NCI-H146 treated with DMSO at 0.1 percent for 48 hours (cell line): ENCODE measurements at regions not wholly inside any gene's neighbourhood (a gene's known extent, or its start where the extent isn't known, plus 50 kb on each side); places are given as distances from the start of the nearest gene placed in this dataset.
A peak's percentile ranks its signal among the peaks of the same experiment; 100 is the strongest.

Source experiments
- DNase-seq: peaks from one replicate; lab custom pipeline; 2025; ENCODE audit not compliant: unreplicated experiment; lab: John Stamatoyannopoulos, UW

DNA sequence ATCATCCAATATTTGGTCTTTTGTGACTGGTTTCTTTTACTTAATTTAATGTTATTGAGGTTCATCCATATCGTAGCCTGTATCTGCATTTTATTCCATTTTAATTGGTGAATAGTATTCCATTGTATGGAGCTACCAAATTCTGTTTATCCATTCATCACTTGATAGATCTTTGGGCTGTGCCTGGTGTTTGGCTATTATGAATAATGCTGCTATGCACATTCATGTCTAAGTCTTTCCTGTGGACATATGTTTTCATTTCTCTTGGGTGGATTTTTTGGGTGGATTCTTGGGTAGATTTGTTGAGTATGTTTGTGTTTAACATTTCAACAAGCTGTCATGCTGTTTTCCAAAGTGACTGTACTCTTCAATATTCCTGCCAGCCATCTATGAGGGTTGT, 52.5 kb upstream of the NEDD4L start:
- no peak for DNase-seq

- no peak for DNase-seq
Observed at GRCh38 chr18:57989536-57989935, 54.5 kb upstream of the NEDD4L start.

GRCh38 chr18:57984490-57985115, 59.4 kb upstream of the NEDD4L start:
- DNase-seq, result peak; percentile 90

DNA sequence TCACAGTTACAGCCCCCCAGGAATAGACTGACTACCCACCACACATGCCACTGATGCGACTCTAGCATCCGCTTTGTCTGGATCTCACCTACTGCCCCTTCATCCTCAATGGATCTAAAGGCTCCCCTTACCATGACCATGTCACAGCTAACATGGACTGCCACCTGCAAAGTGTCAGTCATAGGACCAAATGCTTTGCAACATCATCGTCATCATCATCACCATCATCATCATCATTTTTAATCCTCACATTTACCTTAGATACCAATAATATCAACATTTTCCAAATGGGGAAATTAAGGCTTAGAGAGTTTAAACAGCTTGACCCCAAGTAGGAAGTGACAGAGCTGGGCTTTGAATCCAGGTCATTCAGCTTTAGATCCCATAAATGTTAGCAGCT, 60.1 kb upstream of the NEDD4L start:
- no peak for DNase-seq

DNA sequence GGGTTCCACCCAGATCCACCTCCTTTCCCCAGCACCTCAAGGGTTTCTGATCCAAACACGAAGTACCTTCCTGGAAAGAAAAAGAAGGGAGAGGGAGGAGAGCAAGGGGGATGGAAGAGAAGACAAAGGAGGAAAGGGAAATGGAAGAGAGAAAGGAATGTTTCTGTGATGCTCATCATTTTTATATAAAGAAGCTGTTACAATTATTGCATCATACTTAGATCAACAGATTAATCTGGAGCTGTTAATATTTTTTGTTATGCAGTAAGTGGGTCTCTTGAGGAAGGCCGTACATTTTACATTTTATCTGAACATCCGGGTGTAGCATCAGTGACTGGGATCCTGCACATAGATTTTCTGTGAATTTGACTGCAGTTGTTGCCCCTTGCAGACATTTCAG, 60.6 kb upstream of the NEDD4L start:
- DNase-seq, result no peak

DNA sequence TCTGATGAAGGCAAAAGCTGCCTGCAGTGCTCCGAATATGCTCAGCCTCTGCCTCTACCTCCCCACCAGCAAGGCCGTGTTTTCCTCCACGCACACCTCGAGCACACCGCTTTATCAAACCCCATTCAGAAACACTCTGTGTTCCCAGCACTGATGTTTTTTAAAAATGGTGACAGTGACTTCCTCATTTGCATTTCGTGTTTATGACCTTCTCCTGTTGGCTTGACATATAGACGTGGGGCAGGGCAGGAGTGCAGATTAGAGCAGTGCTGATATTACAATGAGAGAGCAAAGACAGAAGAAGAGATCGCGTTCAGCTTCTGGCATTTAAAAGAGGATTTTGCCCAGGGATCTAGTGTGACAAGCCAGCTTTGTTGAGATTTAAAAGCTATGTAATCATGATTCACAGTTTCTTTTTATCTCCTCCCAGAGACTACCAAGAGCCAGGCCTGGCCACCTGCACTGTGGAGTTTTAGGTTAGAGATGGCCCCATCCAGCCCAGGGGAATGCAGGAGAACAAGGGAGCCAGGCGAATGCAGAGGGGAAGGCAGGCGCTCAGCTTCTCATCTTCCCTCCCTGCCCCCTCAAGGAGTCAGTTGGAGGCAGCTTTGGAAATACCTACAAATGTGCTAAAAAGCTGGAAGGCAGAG, 61.5 kb upstream of the NEDD4L start:
- DNase-seq, result no peak

- DNase-seq, result no peak
Observed at GRCh38 chr18:57981308-57982028, 62.6 kb upstream of the NEDD4L start.

DNA sequence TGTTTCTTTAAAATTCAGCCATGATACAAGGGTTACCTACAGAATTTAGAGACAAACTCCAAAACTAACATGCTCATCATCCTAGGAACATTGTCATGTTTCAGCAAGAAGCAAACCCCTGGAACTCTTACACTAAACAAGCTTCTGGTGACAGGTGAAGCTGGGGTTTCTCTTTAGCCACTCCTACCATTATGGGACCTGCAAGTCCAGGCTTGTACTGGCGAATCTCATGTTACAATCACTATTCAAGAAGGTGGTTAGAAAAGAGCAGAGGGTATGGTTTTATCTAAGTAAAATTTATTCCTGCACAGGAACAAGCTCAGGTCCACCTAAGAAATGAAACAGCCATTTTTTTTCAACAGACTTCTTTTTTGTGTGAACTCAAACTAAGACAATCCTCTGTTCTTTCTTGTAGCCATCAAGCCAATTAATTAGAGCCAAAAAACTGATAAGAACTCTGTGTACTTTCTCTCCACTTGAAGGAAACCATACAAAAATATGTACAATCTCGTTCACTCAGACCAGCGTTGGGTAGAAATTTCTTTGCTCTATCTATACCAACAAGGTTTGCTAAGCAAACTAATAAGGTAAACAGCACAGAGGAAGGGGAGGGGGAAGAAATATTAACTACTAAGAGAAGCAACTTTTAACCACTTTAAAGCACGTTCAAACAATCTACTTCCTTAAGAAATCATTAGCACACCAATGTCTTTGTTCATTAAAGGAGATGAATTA, 63.3 kb upstream of the NEDD4L start:
- peak; percentile 100 for DNase-seq

DNA sequence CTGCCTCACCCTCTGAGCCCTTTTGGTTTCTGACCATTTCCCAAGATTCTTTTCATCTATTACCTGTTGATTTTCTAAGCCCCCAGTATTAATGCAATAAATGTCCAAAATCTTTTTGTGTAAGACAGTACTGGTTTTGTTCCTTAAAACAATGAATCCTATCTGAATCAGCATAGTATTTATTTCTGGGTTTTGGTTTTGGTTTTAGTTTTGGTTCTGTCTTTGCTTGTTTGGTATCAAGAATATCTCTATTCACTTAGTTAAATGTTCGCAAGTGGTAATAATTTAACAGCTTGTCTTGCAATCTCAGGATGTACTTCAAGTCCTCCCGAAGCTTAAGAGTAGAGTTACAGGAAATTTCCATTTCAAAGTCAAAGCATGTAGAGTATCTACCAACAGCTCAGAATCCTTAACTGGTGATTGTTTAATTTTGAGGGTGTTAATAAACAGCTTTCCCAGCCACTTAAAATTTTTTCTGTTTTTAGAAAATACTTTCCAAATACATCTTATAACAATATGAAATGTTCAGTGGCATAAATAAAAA, 67.7 kb upstream of the NEDD4L start:
- no peak for DNase-seq

GRCh38 chr18:57975805-57976204, 68.2 kb upstream of the NEDD4L start:
- DNase-seq, result no peak

GRCh38 chr18:57974585-57975265, 69.3 kb upstream of the NEDD4L start:
- DNase-seq, result no peak

DNA sequence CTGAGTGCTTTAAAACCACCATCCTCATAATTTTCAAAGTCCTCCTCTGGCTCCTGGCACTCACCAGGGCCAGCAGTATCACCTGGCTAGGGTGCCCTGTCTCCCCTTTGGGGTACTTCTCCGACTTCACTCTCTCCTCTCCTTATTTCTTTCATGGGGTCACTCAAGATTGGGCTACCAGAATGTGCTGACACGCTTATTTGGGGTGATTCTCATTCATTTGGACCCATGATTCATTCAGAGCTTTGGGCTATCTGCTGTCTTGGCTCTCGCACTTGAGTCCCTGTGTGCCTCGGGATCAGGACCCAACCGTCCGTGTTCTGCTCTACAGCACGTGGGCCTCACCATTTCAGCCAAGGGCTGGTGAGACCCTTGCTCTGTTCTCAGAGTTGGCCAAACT, 70.1 kb upstream of the NEDD4L start:
- no peak for DNase-seq

DNA sequence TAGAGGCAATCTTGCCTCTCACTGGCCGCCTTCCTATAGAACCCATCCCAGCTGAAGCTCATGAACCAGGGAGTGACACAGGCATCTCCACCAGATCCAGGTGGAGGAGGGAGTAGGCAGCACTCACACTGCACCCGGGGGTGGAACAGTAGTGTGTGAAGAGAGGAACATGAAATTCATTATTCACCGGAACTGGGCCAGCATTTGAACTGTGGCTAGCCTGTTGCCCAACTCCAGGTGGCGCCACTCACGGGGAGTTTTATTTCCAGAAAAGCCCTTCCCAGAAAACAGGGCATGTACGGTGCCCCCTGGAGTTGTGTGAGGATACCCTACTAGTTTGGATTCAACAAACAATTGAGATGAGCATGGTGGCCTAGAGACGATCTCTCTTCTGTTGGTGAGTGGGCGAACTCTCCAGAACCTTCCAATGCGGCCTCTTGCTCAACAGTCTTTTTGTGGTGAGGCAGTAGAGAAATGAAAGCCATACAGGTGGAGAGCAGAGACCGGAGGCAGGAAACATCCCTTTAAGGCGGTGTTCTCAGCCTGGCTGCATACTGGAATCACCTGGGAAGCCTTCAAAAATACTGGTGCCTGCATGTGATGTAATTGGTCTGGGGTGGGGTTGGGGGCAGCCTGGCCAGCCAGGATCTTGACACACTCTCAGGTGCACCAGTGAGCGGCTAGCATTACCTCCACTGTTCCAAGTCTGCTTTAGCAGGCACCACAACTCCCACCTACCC, 73.5 kb upstream of the NEDD4L start:
- peak; percentile 37 for DNase-seq

DNA sequence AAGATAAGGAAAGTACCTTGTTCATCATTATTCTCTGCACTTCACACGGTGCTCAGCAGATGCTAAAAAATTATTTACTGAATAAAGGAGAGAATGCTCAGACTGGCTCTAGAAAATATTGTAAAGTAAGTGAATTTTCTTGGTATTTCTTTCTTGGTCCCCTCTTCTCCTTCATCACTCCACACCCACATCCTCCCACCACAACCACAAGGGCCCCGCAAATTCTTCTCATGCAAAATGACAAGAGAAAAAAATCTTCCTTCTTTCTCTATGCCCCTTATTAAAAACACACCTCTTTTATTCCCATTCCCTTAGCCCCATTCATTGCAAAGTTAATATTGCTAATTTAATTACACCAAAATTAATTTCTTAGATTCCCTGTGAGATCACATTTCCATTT, 74.2 kb upstream of the NEDD4L start:
- DNase-seq, result no peak

- DNase-seq, result no peak
Observed at GRCh38 chr18:57965246-57965645, 78.8 kb upstream of the NEDD4L start.

DNA sequence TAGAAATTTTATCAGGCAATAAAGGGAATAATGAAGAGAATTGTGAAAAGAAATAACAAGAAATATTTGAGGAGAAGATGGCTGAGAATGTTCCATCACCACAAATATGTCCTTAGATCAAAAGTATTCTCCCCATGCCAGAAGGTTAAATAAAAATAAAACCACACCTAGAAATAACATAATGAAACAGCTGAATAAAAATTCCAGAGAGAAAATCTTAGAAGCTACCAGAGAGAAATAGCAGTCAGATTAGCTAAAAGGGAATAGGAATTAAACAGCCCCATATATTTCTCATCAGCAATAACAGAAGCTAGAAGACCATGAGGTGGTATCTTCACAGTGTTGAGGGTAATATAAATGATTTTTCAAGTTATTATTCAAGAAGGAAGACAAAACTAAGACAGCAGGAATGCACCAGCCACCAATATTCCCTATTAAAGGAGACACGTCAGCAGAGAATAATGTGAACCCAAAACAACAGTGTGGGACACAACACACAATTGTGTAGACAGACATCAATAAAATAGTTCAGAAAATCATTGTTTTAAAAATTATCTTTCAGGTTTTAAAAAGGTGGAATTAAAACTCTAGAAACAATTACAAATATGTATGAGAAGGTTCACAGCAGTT, 82.0 kb upstream of the NEDD4L start:
- no peak for DNase-seq

GRCh38 chr18:57961411-57961810, 82.6 kb upstream of the NEDD4L start:
- DNase-seq, result no peak

- peak; percentile 86 for DNase-seq
Observed at GRCh38 chr18:57959278-57959677, 84.7 kb upstream of the NEDD4L start.

DNA sequence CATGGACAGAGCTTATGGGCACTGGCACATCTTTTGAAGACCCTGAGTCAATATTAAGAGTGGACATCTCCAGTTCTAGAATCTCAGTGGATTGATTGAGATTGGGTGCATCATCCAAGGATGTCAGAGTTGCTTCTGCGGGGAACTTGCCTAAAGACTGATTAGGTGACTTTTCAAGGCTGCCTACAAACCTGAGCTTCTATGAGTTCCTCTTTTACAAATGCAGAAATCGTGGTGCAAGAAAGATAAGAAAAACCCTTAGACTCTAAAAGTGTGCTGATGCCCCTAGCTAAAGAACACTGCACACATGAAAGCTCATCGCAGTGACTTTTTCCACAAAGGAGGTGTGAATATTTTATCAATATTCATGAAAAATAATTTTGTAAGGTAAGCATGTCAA, 86.8 kb upstream of the NEDD4L start:
- DNase-seq, result no peak

DNA sequence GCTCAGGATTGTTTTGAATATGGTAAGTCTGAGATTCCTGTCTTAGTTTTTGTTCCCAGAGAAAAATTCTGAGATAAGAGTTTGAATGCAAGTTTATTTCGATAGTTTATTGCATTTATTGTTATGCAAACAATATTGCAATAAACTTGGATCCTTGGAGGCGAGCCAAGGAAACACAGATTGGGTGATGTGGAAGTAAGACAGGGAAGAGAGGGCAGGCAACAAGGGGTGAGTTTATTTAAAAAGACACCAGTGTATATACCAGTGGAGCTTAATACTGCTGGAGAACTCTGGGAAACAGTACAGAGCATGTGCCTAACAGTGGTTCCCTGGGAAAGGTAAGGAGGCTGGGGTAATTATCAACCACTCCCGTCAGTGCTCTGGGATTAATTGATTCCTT, 87.5 kb upstream of the NEDD4L start:
- no peak for DNase-seq
